Muscle of arm (tissue), 1 donor: ENCODE measurements at regions not wholly inside any gene's neighbourhood (a gene's known extent, or its start where the extent isn't known, plus 50 kb on each side); places are given as distances from the start of the nearest gene placed in this dataset.
"Not testable (repeated sequence)": the region's sequence is repeated elsewhere in the genome, so short reads cannot be mapped to it uniquely, and the experiment has no call there.

ENCODE experiments used
- DNase-seq: peaks from one replicate; pipeline ENCODE4 v3.0.0-alpha.2; 2013

DNA sequence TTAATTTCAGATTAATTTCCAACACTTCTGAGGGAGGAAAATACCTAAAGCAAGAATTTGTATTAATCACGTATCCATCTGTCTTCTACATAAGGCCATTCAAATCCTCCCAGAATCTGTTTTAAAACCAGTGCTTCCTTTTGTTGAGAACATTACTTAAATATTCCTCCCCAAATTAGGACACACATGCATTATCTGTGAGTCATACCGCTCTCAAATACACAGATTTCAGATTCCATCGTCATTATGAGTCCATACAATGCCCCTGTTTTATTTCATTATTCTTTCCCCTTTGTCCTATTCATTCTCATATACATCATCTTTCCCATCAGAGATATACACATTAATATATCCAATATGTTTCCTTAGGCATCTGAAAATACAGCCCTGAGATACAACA is 57.3 kb upstream of the PRSS12 start:
- no peak for DNase-seq

GRCh38 chr4:118417325-118417724 is 64.5 kb upstream of the PRSS12 start:
- no peak for DNase-seq

DNA sequence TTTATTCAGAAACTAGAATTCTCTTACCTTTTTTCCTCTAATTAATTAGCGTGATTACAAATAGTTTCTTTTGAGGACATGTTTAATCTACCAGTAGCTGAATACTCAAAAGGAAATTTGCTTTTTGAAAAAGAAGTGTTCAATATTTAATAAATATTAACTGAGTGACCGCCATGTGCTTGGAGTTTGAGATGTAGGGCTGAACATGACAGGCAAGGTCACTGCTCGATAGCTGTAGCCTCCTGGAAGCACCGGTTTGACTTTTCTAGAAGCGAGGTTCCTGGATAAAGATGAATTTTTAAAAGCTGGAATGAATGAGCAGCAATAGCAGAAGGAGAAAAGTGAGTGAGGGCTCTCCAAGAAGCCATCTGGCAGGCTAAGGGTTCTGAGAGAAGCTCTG is 65.0 kb upstream of the PRSS12 start:
- not testable (repeated sequence) for DNase-seq

- DNase-seq: not testable (repeated sequence)
Measured at GRCh38 chr4:118418396-118418795, 65.6 kb upstream of the PRSS12 start.

- DNase-seq: not testable (repeated sequence)
Measured at GRCh38 chr4:118419626-118420025, 66.8 kb upstream of the PRSS12 start.

- peak; percentile 11 for DNase-seq
Measured at GRCh38 chr4:118424062-118424461, 71.3 kb upstream of the PRSS12 start.

GRCh38 chr4:118428881-118429280 is 76.1 kb upstream of the PRSS12 start:
- not testable (repeated sequence) for DNase-seq

- not testable (repeated sequence) for DNase-seq
Measured at GRCh38 chr4:118432359-118432758, 79.6 kb upstream of the PRSS12 start.

DNA sequence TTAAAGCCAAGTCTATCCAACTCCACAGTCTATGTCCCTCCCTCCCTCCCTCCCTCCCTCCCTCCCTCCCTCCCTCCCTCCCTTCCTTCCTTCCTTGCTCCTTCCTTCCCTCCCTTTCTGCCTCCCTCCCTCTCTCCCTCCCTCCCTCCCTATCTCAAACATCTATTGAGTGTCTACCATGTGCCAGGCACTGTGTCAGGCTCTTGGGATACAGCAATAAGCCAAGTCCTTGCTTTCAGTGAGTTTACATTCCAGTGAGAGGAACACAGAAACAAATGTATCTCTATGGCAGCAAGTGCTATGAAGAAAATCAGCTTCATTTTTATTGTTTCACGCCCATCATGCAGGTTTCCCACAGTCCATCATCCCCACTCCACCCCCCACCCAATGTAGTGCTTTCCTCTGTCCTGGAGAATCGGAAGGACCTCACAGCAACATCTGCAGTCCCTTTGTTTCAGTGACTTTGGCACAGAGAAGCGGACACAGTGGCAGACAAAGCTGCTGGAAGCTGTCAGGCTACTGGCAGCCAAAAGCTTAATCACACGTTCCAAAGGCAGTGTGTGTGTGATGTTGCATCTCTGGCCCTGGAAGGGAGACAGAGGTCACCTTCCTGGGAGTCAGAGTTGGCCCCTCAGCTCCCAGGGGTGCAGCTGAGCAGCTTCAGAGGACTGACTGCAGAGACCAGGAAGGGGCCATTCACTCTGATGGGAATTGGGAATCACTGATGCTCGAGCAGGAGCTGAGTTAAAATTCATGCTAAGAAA is 81.0 kb upstream of the PRSS12 start:
- DNase-seq: peak; percentile 9

DNA sequence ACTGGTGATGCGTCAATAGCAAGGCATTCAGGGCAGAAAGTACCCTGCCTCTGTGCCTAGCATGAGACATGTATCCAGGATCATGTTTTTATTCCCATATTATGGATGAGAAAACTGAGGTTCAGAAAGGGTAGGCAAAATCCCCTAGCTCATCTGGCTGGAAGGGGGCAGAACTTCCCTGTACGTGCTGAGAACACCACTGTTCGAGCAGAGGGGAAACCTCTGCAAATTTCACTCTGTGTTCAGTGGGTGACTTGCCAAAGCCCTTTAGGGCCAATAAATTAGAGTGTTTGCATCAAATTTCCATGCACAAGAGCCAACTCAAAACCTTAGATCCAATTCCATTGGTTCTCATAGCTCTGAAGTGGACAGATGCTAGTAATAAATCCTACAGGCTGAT is 82.6 kb upstream of the PRSS12 start:
- peak; percentile 18 for DNase-seq

- DNase-seq: not testable (repeated sequence)
Measured at GRCh38 chr4:118442115-118442837, 89.5 kb upstream of the PRSS12 start.

DNA sequence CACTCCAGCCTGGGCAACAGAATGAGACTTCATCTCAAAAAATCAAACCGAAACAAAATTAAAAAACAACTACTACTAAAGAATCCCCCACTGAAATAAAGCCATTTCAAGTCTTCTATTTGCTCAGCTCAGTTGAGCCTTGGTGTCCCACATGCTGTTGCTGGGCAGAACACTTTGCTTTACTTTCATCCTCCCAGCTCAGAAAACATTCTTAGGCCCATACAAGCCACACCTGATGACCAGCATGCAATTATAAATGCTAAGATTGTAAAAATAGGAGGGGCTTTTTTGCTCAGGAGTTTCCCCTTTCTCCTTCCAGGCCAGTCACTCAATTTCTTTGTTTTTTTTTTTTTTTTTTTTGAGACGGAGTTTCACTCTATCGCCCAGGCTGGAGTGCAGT is 94.6 kb upstream of the PRSS12 start:
- not testable (repeated sequence) for DNase-seq

GRCh38 chr4:118454857-118455256 is 102.1 kb upstream of the PRSS12 start:
- DNase-seq: not testable (repeated sequence)

DNA sequence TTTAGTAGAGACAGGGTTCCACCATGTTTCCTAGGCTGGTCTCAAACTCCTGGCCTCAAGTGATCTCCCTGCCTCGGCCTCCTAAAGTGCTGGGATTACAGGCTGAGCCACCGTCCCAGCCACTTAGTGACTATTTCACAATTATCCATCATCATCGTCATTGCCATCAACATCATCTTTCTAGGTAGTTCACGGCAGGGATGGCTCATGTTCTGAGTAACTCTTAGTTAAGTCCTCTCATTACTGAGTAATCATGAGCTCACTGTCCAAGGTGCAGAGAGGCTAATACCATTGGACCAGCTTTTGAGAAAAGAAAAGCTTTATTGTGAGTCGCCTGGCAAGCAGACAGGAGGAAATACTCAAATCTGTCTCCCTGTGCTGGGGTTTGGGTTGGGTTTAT is 108.6 kb upstream of the PRSS12 start:
- not testable (repeated sequence) for DNase-seq

DNA sequence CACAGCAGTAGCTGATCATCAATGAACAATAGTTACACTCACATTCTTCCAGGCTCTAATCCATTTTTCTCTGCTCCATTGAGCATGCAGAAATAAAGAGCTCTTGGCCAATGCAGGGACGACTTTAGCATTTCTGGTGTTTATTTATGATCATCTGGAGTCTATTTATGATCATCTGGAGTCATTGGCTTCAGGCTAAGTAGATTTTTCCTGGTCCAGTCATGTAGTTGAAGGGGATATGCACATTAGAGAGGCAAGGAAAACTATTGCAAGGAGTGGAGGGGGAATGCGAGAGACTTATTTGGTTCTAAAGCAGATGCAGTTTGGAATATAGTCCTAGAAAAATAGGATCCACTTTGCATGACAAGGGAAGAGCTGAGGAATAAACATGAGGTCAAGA is 113.0 kb upstream of the PRSS12 start:
- peak; percentile 20 for DNase-seq

GRCh38 chr4:118474001-118474626 is 121.3 kb upstream of the PRSS12 start:
- not testable (repeated sequence) for DNase-seq

- not testable (repeated sequence) for DNase-seq
Measured at GRCh38 chr4:118474771-118475170, 122.0 kb upstream of the PRSS12 start.

DNA sequence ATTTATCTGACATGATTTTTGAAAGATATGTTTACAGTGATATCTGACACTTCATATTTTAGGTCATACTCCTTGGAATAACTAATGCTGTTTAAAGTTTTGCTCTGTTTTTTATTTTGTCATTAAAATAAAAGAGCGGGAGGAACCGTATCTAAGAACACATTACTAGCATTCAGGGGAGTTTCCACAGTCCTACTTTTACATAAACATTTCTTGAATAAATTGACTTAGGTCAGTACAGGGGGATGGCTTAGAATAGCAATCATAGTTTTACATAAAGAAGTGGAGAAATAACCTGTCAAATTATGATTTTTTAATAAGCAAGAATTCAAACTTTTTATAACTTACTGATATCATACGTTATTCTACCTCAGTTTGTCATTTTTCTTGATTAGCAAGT is 123.1 kb upstream of the PRSS12 start:
- DNase-seq: not testable (repeated sequence)

DNA sequence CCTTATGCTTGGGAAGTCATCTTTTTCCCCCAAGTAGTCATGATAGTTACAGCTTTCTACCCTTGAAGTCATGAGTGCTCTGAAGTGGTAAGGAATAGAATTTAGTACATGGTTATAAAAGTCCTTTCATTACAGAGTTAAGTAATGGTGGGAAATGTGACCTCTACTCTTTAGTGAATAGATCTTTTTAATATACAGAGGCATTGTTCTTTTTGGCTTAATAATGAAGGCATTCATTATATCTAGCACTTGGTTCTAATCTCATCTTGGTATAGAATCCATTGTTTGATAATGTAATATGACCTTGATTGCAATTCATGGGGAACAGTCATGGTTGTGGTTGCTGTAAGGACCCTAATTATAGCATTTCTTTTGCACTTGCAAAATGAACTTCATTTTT is 125.0 kb upstream of the PRSS12 start:
- DNase-seq: not testable (repeated sequence)

- DNase-seq: not testable (repeated sequence)
Measured at GRCh38 chr4:118485801-118486314, 133.1 kb upstream of the PRSS12 start.

DNA sequence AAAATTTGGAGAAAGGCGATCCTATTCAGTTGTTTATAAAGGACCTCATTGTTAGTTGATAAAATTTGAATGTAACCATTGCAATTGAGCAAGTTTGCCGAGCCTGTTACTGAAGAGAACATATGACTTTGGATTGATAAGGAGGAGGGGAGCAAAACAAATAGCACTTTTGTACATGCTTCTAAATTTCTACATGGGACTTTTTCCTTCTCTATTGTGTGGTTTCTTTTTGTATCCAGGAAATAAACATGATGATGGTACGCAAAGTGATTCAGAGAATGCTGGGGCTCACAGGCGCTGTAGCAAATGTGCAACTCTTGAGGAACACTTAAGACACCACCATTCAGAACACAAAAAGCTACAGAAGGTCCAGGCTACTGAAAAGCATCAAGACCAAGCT is 140.2 kb upstream of the PRSS12 start:
- DNase-seq: not testable (repeated sequence)

- not testable (repeated sequence) for DNase-seq
Measured at GRCh38 chr4:118494437-118494836, 141.6 kb upstream of the PRSS12 start.
